IMR-90 (cell line): ENCODE measurements at regions not wholly inside any gene's neighbourhood (a gene's known extent, or its start where the extent isn't known, plus 50 kb on each side); places are given as distances from the start of the nearest gene placed in this dataset.

ENCODE experiments used
- ATAC-seq: fragments of 200-7000 bp; cut with Tn5 transposase; 2 replicates; pipeline ENCODE4 v1.9.1; 2020; ENCODE audit warnings: low read depth, mild to moderate bottlenecking, moderate library complexity
- BruUV-seq: library from RNA; stranded (reverse); fragments of 400-500 nt; replicated peaks from 2 replicates; lab custom pipeline; 2021; lab: Mats Ljungman, UMichigan
- CTCF ChIA-PET: fragments of 300-600 bp; formaldehyde crosslinking; extraction: SDS; loops from one replicate; lab custom pipeline; 2021; ENCODE audit warnings: antibody characterized with exemption; lab: Yijun Ruan, JAX
- POLR2A ChIA-PET: fragments of 300-600 bp; sonication (Branson Sonifier 250); formaldehyde crosslinking; loops from one replicate; lab custom pipeline; 2022; ENCODE audit warnings: antibody characterized with exemption; ENCODE audit not compliant: unreplicated experiment; lab: Charles Lee
- DNase-seq: peaks from one replicate; pipeline ENCODE4 v3.0.0; 2013
- H2AFZ ChIP-seq: replicated peaks from 2 replicates; pipeline ENCODE3; 2013; ENCODE audit warnings: low read length, mild to moderate bottlenecking; ENCODE audit not compliant: poor library complexity
- H2AK5ac ChIP-seq: 2 replicates; pipeline ENCODE4 v1.6.1; 2013; ENCODE audit warnings: low read depth, low read length, inconsistent platforms
- H2AK9ac ChIP-seq: replicated peaks from 2 replicates; pipeline ENCODE3; 2013; ENCODE audit warnings: mild to moderate bottlenecking, low read depth, low read length, moderate library complexity; ENCODE audit not compliant: poor library complexity
- H2BK120ac ChIP-seq: 2 replicates; pipeline ENCODE4 v1.6.1; 2013; ENCODE audit warnings: low read depth, low read length, inconsistent platforms
- H2BK15ac ChIP-seq: 3 replicates; pipeline ENCODE4 v1.6.1; 2013; ENCODE audit warnings: low read depth, low read length, inconsistent platforms
- H2BK20ac ChIP-seq: 2 replicates; pipeline ENCODE4 v1.6.1; 2013; ENCODE audit warnings: low read depth, mild to moderate bottlenecking, inconsistent platforms, low read length, moderate library complexity
- H2BK5ac ChIP-seq: 2 replicates; pipeline ENCODE4 v1.6.1; 2013; ENCODE audit warnings: mild to moderate bottlenecking, low read depth, low read length, inconsistent platforms; ENCODE audit not compliant: poor library complexity, severe bottlenecking
- H3K14ac ChIP-seq: replicated peaks from 2 replicates; pipeline ENCODE4 v1.6.1; 2013; ENCODE audit warnings: low read depth, low read length, inconsistent platforms
- H3K18ac ChIP-seq: 2 replicates; pipeline ENCODE4 v1.6.1; 2013; ENCODE audit warnings: low read depth, low read length, control low read depth
- H3K23ac ChIP-seq: 2 replicates; pipeline ENCODE4 v1.6.1; 2013; ENCODE audit warnings: low read depth, low read length, inconsistent platforms
- H3K27ac ChIP-seq: 2 replicates; pipeline ENCODE4 v1.5.1; 2013; ENCODE audit warnings: mild to moderate bottlenecking, control low read depth, low read length; ENCODE audit not compliant: insufficient read depth
- H3K27me3 ChIP-seq: 2 replicates; pipeline ENCODE4 v1.6.1; 2013; ENCODE audit warnings: low read length; ENCODE audit not compliant: control insufficient read depth, insufficient read depth
- H3K36me3 ChIP-seq: 2 replicates; pipeline ENCODE4 v1.6.1; 2013; ENCODE audit warnings: low read length, mixed read lengths; ENCODE audit not compliant: control insufficient read depth, insufficient read depth
- H3K4ac ChIP-seq: 2 replicates; pipeline ENCODE4 v1.6.1; 2013; ENCODE audit warnings: low read depth, low read length, inconsistent platforms
- H3K4me1 ChIP-seq: 2 replicates; pipeline ENCODE4 v1.6.1; 2013; ENCODE audit warnings: low read length, mixed read lengths; ENCODE audit not compliant: control insufficient read depth, insufficient read depth
- H3K4me2 ChIP-seq: 2 replicates; pipeline ENCODE4 v1.6.1; 2013; ENCODE audit warnings: low read depth, mild to moderate bottlenecking, control low read depth, low read length, moderate library complexity
- H3K4me3 ChIP-seq: 2 replicates; pipeline ENCODE4 v1.5.1; 2013; ENCODE audit warnings: low read depth, mild to moderate bottlenecking, control low read depth, low read length, moderate library complexity; ENCODE audit not compliant: insufficient read depth
- H3K56ac ChIP-seq: 2 replicates; pipeline ENCODE4 v1.6.1; 2013; ENCODE audit warnings: low read length, inconsistent platforms; ENCODE audit not compliant: insufficient read depth; ENCODE audit errors: extremely low read depth
- H3K79me1 ChIP-seq, 2 experiments: 2 replicates each; pipeline ENCODE4 v1.6.1; 2013; ENCODE audit warnings: low read length in 2 of 2, inconsistent platforms in 1 of 2, low read depth in 1 of 2
- H3K9ac ChIP-seq: 2 replicates; pipeline ENCODE4 v1.6.1; 2013; ENCODE audit warnings: low read depth, low read length, control low read depth
- H3K9me1 ChIP-seq: 2 replicates; pipeline ENCODE4 v1.6.1; 2013; ENCODE audit warnings: low read length, inconsistent platforms; ENCODE audit not compliant: insufficient read depth
- H3K9me3 ChIP-seq: 2 replicates; pipeline ENCODE4 v1.6.1; 2013; ENCODE audit warnings: low read length; ENCODE audit not compliant: control insufficient read depth, insufficient read depth
- H4K20me1 ChIP-seq: 2 replicates; pipeline ENCODE4 v1.6.1; 2013; ENCODE audit warnings: low read length, inconsistent platforms; ENCODE audit not compliant: insufficient read depth
- H4K5ac ChIP-seq: 2 replicates; pipeline ENCODE4 v1.6.1; 2013; ENCODE audit warnings: mild to moderate bottlenecking, low read depth, low read length, control low read depth
- H4K8ac ChIP-seq, 2 experiments: 2 replicates each; pipeline ENCODE4 v1.6.1; 2013; ENCODE audit warnings: low read depth in 2 of 2, low read length in 2 of 2, control low read depth in 1 of 2, inconsistent platforms in 1 of 2
- H4K91ac ChIP-seq: 2 replicates; pipeline ENCODE4 v1.6.1; 2013; ENCODE audit warnings: low read depth, low read length, inconsistent platforms; ENCODE audit not compliant: insufficient read depth
- BHLHE40 ChIP-seq: fragments of 150-350 bp; IDR thresholded peaks from 2 replicates; pipeline ENCODE4 v1.6.1; 2016; ENCODE audit warnings: mild to moderate bottlenecking, low read depth, low read length
- CTCF ChIP-seq: conservative IDR thresholded peaks from 2 replicates; pipeline ENCODE4 v1.5.1; 2012; ENCODE audit warnings: mild to moderate bottlenecking, low read depth, low read length, improper control_type of control experiment
- FOS ChIP-seq: fragments of 150-350 bp; IDR thresholded peaks from 2 replicates; pipeline ENCODE4 v1.6.1; 2016; ENCODE audit warnings: low read depth, low read length
- WGBS, 2 experiments: methylation state at CpG; one replicate each; pipeline versions ENCODE4 v1.1.5 to v1.1.7; 2013; ENCODE audit warnings: missing lambda C conversion rate in 2 of 2; ENCODE audit not compliant: insufficient read length in 1 of 2; ENCODE audit errors: extremely low coverage in 2 of 2; 5-methylcytosine and 5-hydroxymethylcytosine counted together
- dilution Hi-C: fragments of 300-500 bp; cut with HindIII; formaldehyde crosslinking; loops from one replicate; pipeline ENCODE4 v1.14.3; 2018; ENCODE audit warnings: low sequenced_read_pairs; ENCODE audit not compliant: unreplicated experiment
- in situ Hi-C: fragments of 300-500 bp; cut with MboI; formaldehyde crosslinking; loops from 3 replicates; pipeline ENCODE4 v1.14.3; 2019; ENCODE audit warnings: low sequenced_read_pairs, inconsistent platforms, mixed read lengths
- intact Hi-C: fragments of 100-400 bp; cut with micrococcal nuclease; formaldehyde crosslinking; loops from 2 replicates; pipeline ENCODE4 v1.10.0; 2022

GRCh38 chr1:68780919-68781318 is 284.0 kb upstream of the DEPDC1 start:
- Histone ChIP-seq H3K9ac (no peak overlapping the region), H3K4ac (no peak overlapping the region), H3K4me1 (no peaks in the 10 kb centered on the region), H3K79me1 (no peaks in the 10 kb centered on the region), H3K27me3 (no peaks in the 10 kb centered on the region), H3K4me2 (no peak overlapping the region), H3K4me3 (no peak overlapping the region), H3K23ac (no peak overlapping the region), H3K27ac (no peak overlapping the region), H2BK20ac (no peak overlapping the region), H3K18ac (no peak overlapping the region), H2BK5ac (no peak overlapping the region), H3K9me3 (no peaks in the 10 kb centered on the region), H4K91ac (no peak overlapping the region), H4K5ac (no peak overlapping the region), H2AFZ (no peak overlapping the region), H3K14ac (no peak overlapping the region), H3K9me1 (no peaks in the 10 kb centered on the region), H2BK15ac (no peak overlapping the region), H2AK5ac (no peak overlapping the region), H4K8ac (no peak overlapping the region), H4K20me1 (no peaks in the 10 kb centered on the region), H3K56ac (no peak overlapping the region), H3K36me3 (no peaks in the 10 kb centered on the region), H2AK9ac (no peak overlapping the region), H2BK120ac (no peak overlapping the region)
- ChIA-PET CTCF (no interaction called here), POLR2A (no interaction called here)
- BruUV-seq = no TSS peak
- no peak for TF ChIP-seq BHLHE40
- no peak for TF ChIP-seq CTCF
- TF ChIP-seq FOS = no peak
- WGBS, 2 experiments = no CpG with 5 or more reads among the region's 5 CpGs
- DNase-seq = no peak
- in situ Hi-C loops = no loop called here
- dilution Hi-C loops = no loop called here
- ATAC-seq = no peak
- intact Hi-C loops = no loop called here
